ENCODE measurements at regions not wholly inside any gene's neighbourhood (a gene's known extent, or its start where the extent isn't known, plus 50 kb on each side); places are given as distances from the start of the nearest gene placed in this dataset.

- no peak for TF ChIP-seq POLR2AphosphoS5 (IDR thresholded peaks at IDR 0.05; ENCODE audit: low read depth, low read length)
- TF ChIP-seq POLR2A (IDR thresholded peaks at IDR 0.05; ENCODE audit: low read depth, low read length) = no peak
- TF ChIP-seq TAF1 (IDR thresholded peaks at IDR 0.05; ENCODE audit: low read depth, low read length) = no peak
- TF ChIP-seq PAX5 (IDR thresholded peaks at IDR 0.05; ENCODE audit: insufficient read depth, low read length, severe bottlenecking) = no peak
- TF ChIP-seq SPI1 (IDR thresholded peaks at IDR 0.05; ENCODE audit: low read depth, low read length) = no peak
- TF ChIP-seq POU2F2 (IDR thresholded peaks at IDR 0.05; ENCODE audit: low read depth, low read length) = no peak
These were observed 335.8 kb upstream of the E2F7 start for GRCh38 chr12:77401064-77401769.
